ENCODE measurements at regions not wholly inside any gene's neighbourhood (a gene's known extent, or its start where the extent isn't known, plus 50 kb on each side); places are given as distances from the start of the nearest gene placed in this dataset.

DNA sequence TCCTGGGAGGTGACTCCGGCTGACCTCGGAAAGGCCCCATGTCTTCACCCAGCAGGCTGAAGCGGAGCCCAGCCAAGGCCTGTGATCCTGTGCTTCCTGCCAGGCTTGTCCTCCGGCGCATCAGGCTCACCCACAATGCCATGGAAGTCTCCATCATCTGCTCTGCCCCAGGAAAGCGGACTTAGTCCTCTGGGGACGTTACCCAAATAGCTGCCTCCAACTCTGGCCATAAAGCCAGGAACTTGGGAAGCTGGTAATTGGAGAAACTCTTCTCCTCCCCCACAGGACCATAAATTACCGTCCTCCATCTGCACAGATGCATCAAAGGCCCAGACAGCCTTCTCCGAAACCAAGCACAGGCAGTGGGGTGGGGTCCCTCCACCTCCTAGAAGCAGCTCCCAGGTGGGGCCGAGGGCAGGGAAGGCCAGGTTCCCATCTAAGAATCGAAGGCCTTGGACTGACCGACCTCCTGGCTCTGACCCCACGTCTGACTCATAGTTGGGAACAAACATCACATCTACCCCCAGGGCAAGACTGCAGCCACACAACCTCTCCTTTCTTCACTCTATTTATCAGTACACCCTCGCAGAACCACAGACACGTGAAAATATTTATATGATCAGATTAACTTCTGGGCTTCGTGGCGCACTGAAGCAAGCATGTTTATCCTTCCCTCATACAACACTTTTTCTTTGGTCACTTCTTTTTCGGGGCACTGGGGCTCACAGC is 56.4 kb downstream of the PITPNM2 start:
- no peaks in the 10 kb centered on the region for H3K27me3 ChIP-seq (ENCODE audit: low read depth, low read length)
- no peaks in the 10 kb centered on the region for H3K36me3 ChIP-seq (replicated peaks; ENCODE audit: low read depth, low read length)
- H3K27ac ChIP-seq (ENCODE audit: low read length) = no peak overlapping the region
- H3K79me2 ChIP-seq (ENCODE audit: low read length) = no peaks in the 10 kb centered on the region
- H3K9me3 ChIP-seq (ENCODE audit: insufficient read depth, low read length) = no peaks in the 10 kb centered on the region
- peaks cover 18% of the 10 kb centered on the region for H3K4me1 ChIP-seq (ENCODE audit: low read length)
- H4K20me1 ChIP-seq (ENCODE audit: insufficient read depth, low read length) = no peaks in the 10 kb centered on the region
- H3K9ac ChIP-seq (ENCODE audit: low read length) = no peak overlapping the region
- H3K4me3 ChIP-seq (ENCODE audit: low read length) = no peak overlapping the region
- no peak for TF ChIP-seq EZH2phosphoT487 (IDR thresholded peaks at IDR 0.05; ENCODE audit: low read depth)
- TF ChIP-seq, protein P1, sequence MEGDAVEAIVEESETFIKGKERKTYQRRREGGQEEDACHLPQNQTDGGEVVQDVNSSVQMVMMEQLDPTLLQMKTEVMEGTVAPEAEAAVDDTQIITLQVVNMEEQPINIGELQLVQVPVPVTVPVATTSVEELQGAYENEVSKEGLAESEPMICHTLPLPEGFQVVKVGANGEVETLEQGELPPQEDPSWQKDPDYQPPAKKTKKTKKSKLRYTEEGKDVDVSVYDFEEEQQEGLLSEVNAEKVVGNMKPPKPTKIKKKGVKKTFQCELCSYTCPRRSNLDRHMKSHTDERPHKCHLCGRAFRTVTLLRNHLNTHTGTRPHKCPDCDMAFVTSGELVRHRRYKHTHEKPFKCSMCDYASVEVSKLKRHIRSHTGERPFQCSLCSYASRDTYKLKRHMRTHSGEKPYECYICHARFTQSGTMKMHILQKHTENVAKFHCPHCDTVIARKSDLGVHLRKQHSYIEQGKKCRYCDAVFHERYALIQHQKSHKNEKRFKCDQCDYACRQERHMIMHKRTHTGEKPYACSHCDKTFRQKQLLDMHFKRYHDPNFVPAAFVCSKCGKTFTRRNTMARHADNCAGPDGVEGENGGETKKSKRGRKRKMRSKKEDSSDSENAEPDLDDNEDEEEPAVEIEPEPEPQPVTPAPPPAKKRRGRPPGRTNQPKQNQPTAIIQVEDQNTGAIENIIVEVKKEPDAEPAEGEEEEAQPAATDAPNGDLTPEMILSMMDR (IDR thresholded peaks at IDR 0.05; ENCODE audit: low read depth, low read length) = no peak
- H2AFZ ChIP-seq (ENCODE audit: low read depth, low read length) = no peak overlapping the region
- H3K4me2 ChIP-seq (ENCODE audit: low read length) = no peak overlapping the region

DNA sequence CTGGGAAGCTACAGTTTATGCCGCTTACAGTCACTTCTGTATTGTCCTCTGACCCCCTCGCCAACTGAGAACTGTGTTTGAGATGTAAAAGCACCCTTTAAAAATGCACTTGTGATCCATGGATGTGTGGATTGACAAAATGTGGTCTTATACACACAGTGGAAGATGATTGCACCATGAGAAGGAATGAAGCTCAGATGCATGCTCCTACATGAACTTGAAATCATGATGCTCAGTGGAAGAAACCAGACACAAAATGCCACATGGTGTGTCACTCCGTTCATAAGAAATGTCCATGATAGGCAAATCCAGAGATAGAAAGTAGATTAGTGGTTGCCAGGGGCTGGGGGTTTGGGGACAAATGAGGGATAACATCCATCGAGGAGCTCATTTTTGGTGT is 58.0 kb downstream of the PITPNM2 start:
- Histone ChIP-seq H3K27me3 (ENCODE audit: low read depth, low read length) (no peaks in the 10 kb centered on the region), H3K36me3 (replicated peaks; ENCODE audit: low read depth, low read length) (no peaks in the 10 kb centered on the region), H3K27ac (ENCODE audit: low read length) (no peak overlapping the region), H3K4me3 (ENCODE audit: low read length) (no peak overlapping the region), H3K79me2 (ENCODE audit: low read length) (no peaks in the 10 kb centered on the region), H3K9ac (ENCODE audit: low read length) (no peak overlapping the region), H2AFZ (ENCODE audit: low read depth, low read length) (no peak overlapping the region), H3K9me3 (ENCODE audit: insufficient read depth, low read length) (no peaks in the 10 kb centered on the region), H3K4me2 (ENCODE audit: low read length) (no peak overlapping the region), H4K20me1 (ENCODE audit: insufficient read depth, low read length) (no peaks in the 10 kb centered on the region), H3K4me1 (ENCODE audit: low read length) (peaks cover 26% of the 10 kb centered on the region)
- TF ChIP-seq EZH2phosphoT487 (IDR thresholded peaks at IDR 0.05; ENCODE audit: low read depth) = no peak

DNA sequence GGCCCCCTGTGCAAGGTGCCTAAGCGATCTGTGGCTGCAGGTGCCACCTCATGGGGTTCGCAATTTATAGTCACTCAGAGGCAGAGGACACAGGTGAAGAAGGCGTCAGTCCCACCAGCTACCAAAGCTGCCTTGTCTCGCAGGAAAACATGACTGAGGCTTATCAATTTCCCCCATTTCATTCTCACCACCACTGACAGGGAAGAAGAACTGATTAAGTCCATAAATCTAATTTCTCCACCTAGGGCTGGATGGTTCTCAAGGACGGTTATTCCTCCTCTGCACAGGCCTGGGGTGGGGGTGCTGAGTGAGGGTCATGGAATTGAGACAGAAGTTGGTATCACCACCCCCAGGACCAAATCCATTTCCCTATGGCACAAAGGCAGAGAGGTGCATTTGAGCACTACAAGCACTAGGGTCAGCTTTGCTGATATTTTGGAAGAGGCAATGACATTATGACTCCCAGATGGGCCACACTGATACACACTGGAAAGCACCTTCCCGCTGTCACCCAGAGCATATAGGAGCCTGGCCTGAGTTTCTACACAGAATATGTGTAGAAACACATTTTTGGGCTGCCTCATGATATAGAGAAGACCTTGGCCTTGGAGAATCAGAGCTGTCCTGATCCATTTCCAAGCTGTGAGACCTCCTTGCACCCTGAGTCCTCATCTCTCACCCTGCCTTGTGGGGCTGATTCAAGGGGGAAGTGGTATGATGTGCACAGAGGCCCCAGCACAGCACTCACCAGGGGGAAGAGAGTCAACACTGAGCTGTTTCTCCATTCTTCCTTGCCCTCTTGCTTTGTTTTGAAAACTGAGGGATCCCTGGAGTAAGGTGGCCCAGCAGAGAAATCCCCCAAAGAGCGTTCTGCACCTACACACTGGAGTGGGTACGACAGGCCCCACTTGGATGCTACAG is 59.4 kb downstream of the PITPNM2 start:
- H3K9ac ChIP-seq (ENCODE audit: low read length) = no peak overlapping the region
- H3K4me2 ChIP-seq (ENCODE audit: low read length) = no peak overlapping the region
- H3K9me3 ChIP-seq (ENCODE audit: insufficient read depth, low read length) = no peaks in the 10 kb centered on the region
- H3K27me3 ChIP-seq (ENCODE audit: low read depth, low read length) = no peaks in the 10 kb centered on the region
- no peaks in the 10 kb centered on the region for H3K36me3 ChIP-seq (replicated peaks; ENCODE audit: low read depth, low read length)
- H3K4me3 ChIP-seq (ENCODE audit: low read length) = no peak overlapping the region
- H3K79me2 ChIP-seq (ENCODE audit: low read length) = no peaks in the 10 kb centered on the region
- no peak for TF ChIP-seq EZH2phosphoT487 (IDR thresholded peaks at IDR 0.05; ENCODE audit: low read depth)
- TF ChIP-seq, protein P1 (IDR thresholded peaks at IDR 0.05; ENCODE audit: low read depth, low read length) = no peak
- no peaks in the 10 kb centered on the region for H4K20me1 ChIP-seq (ENCODE audit: insufficient read depth, low read length)
- peaks cover 26% of the 10 kb centered on the region for H3K4me1 ChIP-seq (ENCODE audit: low read length)
- H2AFZ ChIP-seq (ENCODE audit: low read depth, low read length) = no peak overlapping the region
- H3K27ac ChIP-seq (ENCODE audit: low read length) = no peak overlapping the region

DNA sequence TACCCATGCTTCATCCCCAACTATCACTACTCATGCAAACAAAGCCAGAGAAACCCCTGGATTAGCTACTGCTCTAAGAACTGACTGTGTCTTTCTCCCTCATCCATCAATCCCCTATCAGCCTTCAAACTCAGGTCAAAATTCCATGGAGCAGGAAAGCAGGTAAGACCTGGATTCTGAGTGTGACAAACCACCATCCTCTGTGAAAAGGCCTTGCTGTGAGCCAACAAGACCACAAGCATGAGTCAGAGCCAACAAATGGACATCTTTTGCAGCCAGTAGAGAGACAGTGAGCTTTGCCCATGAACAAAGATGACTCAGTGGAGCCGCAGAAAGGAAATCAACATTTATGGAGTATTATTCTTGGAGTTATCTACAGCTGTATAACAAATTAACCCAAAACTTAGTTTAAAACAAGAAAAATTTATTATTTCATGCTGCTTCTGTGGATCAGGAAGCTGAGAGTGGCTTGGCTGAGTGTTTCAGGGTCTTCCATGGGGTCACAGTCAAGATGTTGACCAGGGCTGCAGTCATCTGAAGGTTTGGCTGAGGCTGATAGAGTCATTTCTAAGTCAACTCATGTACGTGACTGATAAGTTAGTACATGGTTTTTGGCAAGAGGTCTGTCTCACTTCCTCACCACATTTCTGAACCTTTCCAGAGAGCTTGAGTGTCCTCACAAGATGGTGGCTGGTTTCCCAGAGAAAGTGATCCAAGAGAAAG is 61.1 kb downstream of the PITPNM2 start:
- Histone ChIP-seq H3K27ac (ENCODE audit: low read length) (no peak overlapping the region), H3K79me2 (ENCODE audit: low read length) (no peaks in the 10 kb centered on the region), H3K4me3 (ENCODE audit: low read length) (no peak overlapping the region), H3K9ac (ENCODE audit: low read length) (no peak overlapping the region), H3K4me1 (ENCODE audit: low read length) (peaks cover 40% of the 10 kb centered on the region), H2AFZ (ENCODE audit: low read depth, low read length) (no peak overlapping the region), H3K36me3 (replicated peaks; ENCODE audit: low read depth, low read length) (no peaks in the 10 kb centered on the region), H4K20me1 (ENCODE audit: insufficient read depth, low read length) (no peaks in the 10 kb centered on the region), H3K4me2 (ENCODE audit: low read length) (no peak overlapping the region), H3K27me3 (ENCODE audit: low read depth, low read length) (no peaks in the 10 kb centered on the region), H3K9me3 (ENCODE audit: insufficient read depth, low read length) (no peaks in the 10 kb centered on the region)
- TF ChIP-seq, protein P1 (IDR thresholded peaks at IDR 0.05; ENCODE audit: low read depth, low read length) = no peak
- no peak for TF ChIP-seq EZH2phosphoT487 (IDR thresholded peaks at IDR 0.05; ENCODE audit: low read depth)

Measured in OCI-LY3 (cell line).